ENCODE measurements at regions not wholly inside any gene's neighbourhood (a gene's known extent, or its start where the extent isn't known, plus 50 kb on each side); places are given as distances from the start of the nearest gene placed in this dataset.

- no peak for DNase-seq
- Mint-ChIP-seq H3K27me3 (no peaks in the 10 kb centered on the region), H3K36me3 (ENCODE audit: low read depth) (no peaks in the 10 kb centered on the region), H3K4me1 (no peaks in the 10 kb centered on the region), H3K27ac (no peak overlapping the region), H3K4me3 (no peak overlapping the region), H3K9me3 (no peaks in the 10 kb centered on the region)
- ChIA-PET POLR2A (no interaction called here), CTCF (no interaction called here)
Measured at GRCh38 chr21:16082038-16082816, 352.4 kb downstream of the USP25 start.

- no peaks in the 10 kb centered on the region for H3K4me1 Mint-ChIP-seq
- no peak overlapping the region for H3K4me3 Mint-ChIP-seq
- no peaks in the 10 kb centered on the region for H3K36me3 Mint-ChIP-seq (ENCODE audit: low read depth)
- POLR2A ChIA-PET: no interaction called here
- H3K9me3 Mint-ChIP-seq: no peaks in the 10 kb centered on the region
- no peaks in the 10 kb centered on the region for H3K27me3 Mint-ChIP-seq
- H3K27ac Mint-ChIP-seq: no peak overlapping the region
- CTCF ChIA-PET: no interaction called here
- DNase-seq: no peak
Measured at GRCh38 chr21:16084776-16085364, 355.1 kb downstream of the USP25 start.

GRCh38 chr21:16085421-16085820 is 355.6 kb downstream of the USP25 start:
- Mint-ChIP-seq H3K4me3 (no peak overlapping the region), H3K27me3 (no peaks in the 10 kb centered on the region), H3K9me3 (no peaks in the 10 kb centered on the region), H3K27ac (no peak overlapping the region), H3K4me1 (no peaks in the 10 kb centered on the region), H3K36me3 (ENCODE audit: low read depth) (no peaks in the 10 kb centered on the region)
- no peak for DNase-seq
- ChIA-PET CTCF (no interaction called here), POLR2A (no interaction called here)

- ChIA-PET POLR2A (no interaction called here), CTCF (no interaction called here)
- no peaks in the 10 kb centered on the region for H3K27me3 Mint-ChIP-seq
- no peak overlapping the region for H3K27ac Mint-ChIP-seq
- no peak for DNase-seq
- H3K9me3 Mint-ChIP-seq: no peaks in the 10 kb centered on the region
- no peak overlapping the region for H3K4me3 Mint-ChIP-seq
- H3K4me1 Mint-ChIP-seq: no peaks in the 10 kb centered on the region
- no peaks in the 10 kb centered on the region for H3K36me3 Mint-ChIP-seq (ENCODE audit: low read depth)
Measured at GRCh38 chr21:16086121-16086520, 356.3 kb downstream of the USP25 start.

GRCh38 chr21:16086936-16087335 is 357.2 kb downstream of the USP25 start:
- ChIA-PET POLR2A (no interaction called here), CTCF (no interaction called here)
- DNase-seq: no peak
- H3K36me3 Mint-ChIP-seq (ENCODE audit: low read depth): no peaks in the 10 kb centered on the region
- H3K4me1 Mint-ChIP-seq: no peaks in the 10 kb centered on the region
- no peaks in the 10 kb centered on the region for H3K27me3 Mint-ChIP-seq
- H3K9me3 Mint-ChIP-seq: no peaks in the 10 kb centered on the region
- no peak overlapping the region for H3K27ac Mint-ChIP-seq
- no peak overlapping the region for H3K4me3 Mint-ChIP-seq

- CTCF ChIA-PET: no interaction called here
- POLR2A ChIA-PET: no interaction called here
- no peaks in the 10 kb centered on the region for H3K27me3 Mint-ChIP-seq
- H3K4me3 Mint-ChIP-seq: no peak overlapping the region
- DNase-seq: no peak
- H3K4me1 Mint-ChIP-seq: no peaks in the 10 kb centered on the region
- H3K9me3 Mint-ChIP-seq: no peaks in the 10 kb centered on the region
- no peak overlapping the region for H3K27ac Mint-ChIP-seq
- H3K36me3 Mint-ChIP-seq (ENCODE audit: low read depth): no peaks in the 10 kb centered on the region
Measured at GRCh38 chr21:16087523-16087922, 357.7 kb downstream of the USP25 start.

GRCh38 chr21:16088056-16088455 is 358.3 kb downstream of the USP25 start:
- H3K36me3 Mint-ChIP-seq (ENCODE audit: low read depth): no peaks in the 10 kb centered on the region
- POLR2A ChIA-PET: no interaction called here

GRCh38 chr21:16095005-16095404 is 365.2 kb downstream of the USP25 start:
- H3K9me3 Mint-ChIP-seq: no peaks in the 10 kb centered on the region
- POLR2A ChIA-PET: no interaction called here
- H3K4me3 Mint-ChIP-seq: no peak overlapping the region
- H3K36me3 Mint-ChIP-seq (ENCODE audit: low read depth): no peaks in the 10 kb centered on the region
- no peaks in the 10 kb centered on the region for H3K4me1 Mint-ChIP-seq
- CTCF ChIA-PET: interaction anchor here (0.7 kb wide), 1 partner anchor 181 kb away, joined by 3 read pairs; no protein-coding TSS in a partner anchor
- no peaks in the 10 kb centered on the region for H3K27me3 Mint-ChIP-seq
- DNase-seq: no peak
- H3K27ac Mint-ChIP-seq: no peak overlapping the region

More at GRCh38 chr21:16088056-16088455, 358.3 kb downstream of the USP25 start:
- no peaks in the 10 kb centered on the region for H3K9me3 Mint-ChIP-seq
- H3K4me1 Mint-ChIP-seq: no peaks in the 10 kb centered on the region
- CTCF ChIA-PET: no interaction called here
- H3K4me3 Mint-ChIP-seq: no peak overlapping the region
- H3K27ac Mint-ChIP-seq: no peak overlapping the region
- no peak for DNase-seq
- H3K27me3 Mint-ChIP-seq: no peaks in the 10 kb centered on the region

- H3K27me3 Mint-ChIP-seq: no peaks in the 10 kb centered on the region
- H3K27ac Mint-ChIP-seq: no peak overlapping the region
- H3K4me1 Mint-ChIP-seq: no peaks in the 10 kb centered on the region
- no peaks in the 10 kb centered on the region for H3K36me3 Mint-ChIP-seq (ENCODE audit: low read depth)
- CTCF ChIA-PET: interaction anchor here (1.0 kb wide), 1 partner anchor 91 kb away, joined by 3 read pairs; no protein-coding TSS in a partner anchor
- DNase-seq: no peak
- no peak overlapping the region for H3K4me3 Mint-ChIP-seq
- H3K9me3 Mint-ChIP-seq: no peaks in the 10 kb centered on the region
- POLR2A ChIA-PET: no interaction called here
Measured at GRCh38 chr21:16096988-16097387, 367.2 kb downstream of the USP25 start.

- Mint-ChIP-seq H3K27ac (no peak overlapping the region), H3K4me3 (no peak overlapping the region), H3K9me3 (no peaks in the 10 kb centered on the region), H3K36me3 (ENCODE audit: low read depth) (no peaks in the 10 kb centered on the region), H3K27me3 (no peaks in the 10 kb centered on the region), H3K4me1 (no peaks in the 10 kb centered on the region)
- ChIA-PET CTCF (no interaction called here), POLR2A (no interaction called here)
- no peak for DNase-seq
Measured at GRCh38 chr21:16102113-16102512, 372.3 kb downstream of the USP25 start.

GRCh38 chr21:16108561-16109075 is 378.8 kb downstream of the USP25 start:
- POLR2A ChIA-PET: no interaction called here
- no peaks in the 10 kb centered on the region for H3K4me1 Mint-ChIP-seq
- CTCF ChIA-PET: no interaction called here

GRCh38 chr21:16113052-16113715 is 383.4 kb downstream of the USP25 start:
- ChIA-PET CTCF (no interaction called here), POLR2A (no interaction called here)
- Mint-ChIP-seq H3K4me3 (no peak overlapping the region), H3K9me3 (peaks cover 5% of the 10 kb centered on the region), H3K36me3 (ENCODE audit: low read depth) (no peaks in the 10 kb centered on the region), H3K27ac (no peak overlapping the region), H3K27me3 (no peaks in the 10 kb centered on the region), H3K4me1 (no peaks in the 10 kb centered on the region)
- DNase-seq: no peak

More at GRCh38 chr21:16108561-16109075, 378.8 kb downstream of the USP25 start:
- Mint-ChIP-seq H3K36me3 (ENCODE audit: low read depth) (no peaks in the 10 kb centered on the region), H3K27me3 (no peaks in the 10 kb centered on the region), H3K27ac (no peak overlapping the region), H3K4me3 (no peak overlapping the region), H3K9me3 (peaks cover 3% of the 10 kb centered on the region)
- no peak for DNase-seq

- Mint-ChIP-seq H3K36me3 (ENCODE audit: low read depth) (no peaks in the 10 kb centered on the region), H3K9me3 (peaks cover 5% of the 10 kb centered on the region), H3K4me1 (no peaks in the 10 kb centered on the region), H3K27me3 (peaks cover 2% of the 10 kb centered on the region), H3K4me3 (no peak overlapping the region), H3K27ac (no peak overlapping the region)
- ChIA-PET CTCF (no interaction called here), POLR2A (no interaction called here)
- no peak for DNase-seq
Measured at GRCh38 chr21:16115461-16115860, 385.7 kb downstream of the USP25 start.
